ENCODE measurements at regions not wholly inside any gene's neighbourhood (a gene's known extent, or its start where the extent isn't known, plus 50 kb on each side); places are given as distances from the start of the nearest gene placed in this dataset.

DNA sequence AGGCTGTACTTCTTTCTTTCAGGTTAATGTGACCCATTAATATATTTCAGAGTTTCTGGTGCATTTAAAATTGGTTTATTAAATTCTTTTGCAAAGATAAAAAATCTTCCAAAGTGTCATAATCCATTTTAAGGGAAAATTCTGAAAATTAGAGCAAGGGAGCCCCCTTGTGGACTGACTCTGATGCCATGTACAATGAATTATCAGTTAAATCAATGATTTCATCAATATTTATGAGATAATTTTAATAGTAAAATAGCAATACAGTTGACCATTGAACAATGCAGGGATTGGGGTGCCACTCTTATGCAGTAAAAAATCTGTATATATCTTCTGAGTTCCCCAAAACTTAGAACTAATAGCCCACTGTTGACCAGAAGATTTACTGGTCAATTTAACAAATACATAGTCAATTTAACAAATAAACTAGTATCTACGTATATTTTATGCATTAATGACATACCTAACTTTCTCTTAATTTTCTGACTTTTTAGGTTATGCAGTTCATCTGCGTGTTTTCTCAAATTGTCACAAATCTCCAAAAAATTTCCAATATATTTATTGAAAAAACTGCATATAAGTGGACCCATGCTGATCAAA lies 479.1 kb upstream of the MIR17HG start:
- H3K4me3 ChIP-seq (replicated peaks in 1 of 3) = no peak overlapping the region
- WGBS, 2 donors = 60 to 69% methylated on average over 2 of the region's 2 CpGs
- H3K36me3 ChIP-seq = no peaks in the 10 kb centered on the region
- peak overlapping the region in 1 of 3 donors; percentile 18 for H3K27ac ChIP-seq
- intact Hi-C loops (cut with DNase I) = loop anchor here (5.0 kb wide), 1 partner anchor 136 kb away; no protein-coding TSS in a partner anchor
- DNase-seq = peak; percentile 17 to 20
- H3K9me3 ChIP-seq = no peaks in the 10 kb centered on the region
- TF ChIP-seq CTCF (IDR thresholded peaks at IDR 0.05) = peak in 5 of 6 experiments; percentile 24 to 66 (median 59)
- no peak for TF ChIP-seq POLR2A (IDR thresholded peaks at IDR 0.05)
- H3K4me1 ChIP-seq = peaks cover 0 to 5% of the 10 kb centered on the region in 2 donors
- H3K27me3 ChIP-seq = no peaks in the 10 kb centered on the region

GRCh38 chr13:90869580-90869979 lies 477.9 kb upstream of the MIR17HG start:
- no peak overlapping the region for H3K4me3 ChIP-seq (replicated peaks in 1 of 3)
- TF ChIP-seq CTCF (IDR thresholded peaks at IDR 0.05) (no peak), POLR2A (IDR thresholded peaks at IDR 0.05) (no peak)
- intact Hi-C loops (cut with DNase I) = loop anchor here (5.0 kb wide), 1 partner anchor 137 kb away; no protein-coding TSS in a partner anchor
- H3K27me3 ChIP-seq = no peaks in the 10 kb centered on the region
- no peaks in the 10 kb centered on the region for H3K36me3 ChIP-seq
- H3K9me3 ChIP-seq = no peaks in the 10 kb centered on the region
- H3K27ac ChIP-seq = no peak overlapping the region
- peaks cover 0 to 5% of the 10 kb centered on the region in 2 donors for H3K4me1 ChIP-seq
- WGBS, 2 donors = 58 to 65% methylated on average over 2 of the region's 2 CpGs
- no peak for DNase-seq

DNA sequence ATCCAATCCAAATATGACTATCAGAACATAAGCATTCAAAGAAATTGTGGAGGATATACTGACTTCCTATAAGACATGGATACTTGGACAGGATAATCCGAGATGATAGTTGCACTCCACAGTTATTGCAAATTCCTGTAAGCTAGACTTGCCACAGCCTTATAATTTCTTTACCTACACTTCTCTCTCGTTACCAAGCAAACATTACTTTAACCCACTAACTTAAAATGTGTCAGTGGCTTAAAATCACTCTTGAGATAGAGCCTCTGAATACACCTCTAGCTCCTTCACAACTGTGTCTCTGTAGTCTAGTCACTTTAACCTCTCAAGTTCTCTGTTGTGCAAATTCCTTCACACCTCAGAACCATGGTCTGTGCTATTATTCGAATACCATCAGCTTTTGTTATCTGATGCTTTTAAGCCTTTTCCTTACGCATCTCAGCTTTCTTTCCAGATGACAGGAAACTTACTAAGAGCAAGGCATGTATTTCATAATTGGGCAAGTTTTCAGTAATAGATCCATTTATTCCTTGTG lies 474.9 kb upstream of the MIR17HG start:
- intact Hi-C loops (cut with DNase I) = no loop called here
- no peak overlapping the region for H3K4me3 ChIP-seq (replicated peaks in 1 of 3)

GRCh38 chr13:90880790-90881189 lies 466.7 kb upstream of the MIR17HG start:
- Histone ChIP-seq H3K4me1 (no peaks in the 10 kb centered on the region), H3K27me3 (no peaks in the 10 kb centered on the region), H3K27ac (no peak overlapping the region), H3K36me3 (no peaks in the 10 kb centered on the region), H3K9me3 (no peaks in the 10 kb centered on the region), H3K4me3 (replicated peaks in 1 of 3) (no peak overlapping the region)
- TF ChIP-seq CTCF (IDR thresholded peaks at IDR 0.05) (no peak), POLR2A (IDR thresholded peaks at IDR 0.05) (no peak)
- intact Hi-C loops (cut with DNase I) = no loop called here
- no peak for DNase-seq
- WGBS, 2 donors = 93 to 94% methylated on average over 5 of the region's 5 CpGs

More for the DNA sequence above, 474.9 kb upstream of the MIR17HG start:
- WGBS, 2 donors = 74 to 80% methylated on average over 4 of the region's 4 CpGs
- TF ChIP-seq POLR2A (IDR thresholded peaks at IDR 0.05) = no peak
- TF ChIP-seq CTCF (IDR thresholded peaks at IDR 0.05) = no peak
- Histone ChIP-seq H3K36me3 (no peaks in the 10 kb centered on the region), H3K27me3 (no peaks in the 10 kb centered on the region), H3K4me1 (peaks cover 0 to 5% of the 10 kb centered on the region in 2 donors), H3K27ac (no peak overlapping the region), H3K9me3 (no peaks in the 10 kb centered on the region)
- no peak for DNase-seq

- Histone ChIP-seq H3K4me3 (replicated peaks in 1 of 3) (no peak overlapping the region), H3K36me3 (no peaks in the 10 kb centered on the region), H3K4me1 (no peaks in the 10 kb centered on the region), H3K27ac (no peak overlapping the region), H3K27me3 (no peaks in the 10 kb centered on the region), H3K9me3 (no peaks in the 10 kb centered on the region)
- DNase-seq = no peak
- 86 to 89% methylated on average over 6 of the region's 6 CpGs for WGBS, 2 donors
- TF ChIP-seq POLR2A (IDR thresholded peaks at IDR 0.05) (no peak), CTCF (IDR thresholded peaks at IDR 0.05) (no peak)
- intact Hi-C loops (cut with DNase I) = no loop called here
Observed at GRCh38 chr13:90882551-90882950, 464.9 kb upstream of the MIR17HG start.

Measured in thyroid gland (tissue), 4 donors.